HG03342 (cell line): ENCODE measurements at regions not wholly inside any gene's neighbourhood (a gene's known extent, or its start where the extent isn't known, plus 50 kb on each side); places are given as distances from the start of the nearest gene placed in this dataset.

ENCODE experiments used
- ATAC-seq: cut with Tn5 transposase; IDR thresholded peaks from one replicate; pipeline ENCODE4 v1.9.1; 2021; ENCODE audit warnings: mild to moderate bottlenecking, moderate library complexity; ENCODE audit not compliant: unreplicated experiment

DNA sequence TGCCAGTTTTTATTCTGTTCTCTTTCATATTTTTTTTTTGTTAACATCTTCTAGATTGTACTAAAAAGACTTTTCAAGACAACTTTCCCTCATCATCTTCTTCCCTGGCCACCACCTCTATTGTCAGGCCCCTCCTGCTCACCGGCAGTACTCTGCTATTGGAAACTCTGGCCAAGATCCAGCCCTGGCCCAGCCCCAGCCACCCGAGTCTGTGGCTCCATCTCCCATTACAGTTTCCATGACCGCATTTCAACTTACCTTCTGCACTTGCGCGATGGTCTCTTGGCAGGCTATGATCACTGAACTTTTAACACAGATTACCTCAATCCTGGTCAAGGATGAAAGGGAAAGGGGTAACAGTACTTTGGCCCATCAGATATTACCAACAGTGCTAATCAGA, 137.7 kb upstream of the POM121L12 start:
- ATAC-seq, result no peak

DNA sequence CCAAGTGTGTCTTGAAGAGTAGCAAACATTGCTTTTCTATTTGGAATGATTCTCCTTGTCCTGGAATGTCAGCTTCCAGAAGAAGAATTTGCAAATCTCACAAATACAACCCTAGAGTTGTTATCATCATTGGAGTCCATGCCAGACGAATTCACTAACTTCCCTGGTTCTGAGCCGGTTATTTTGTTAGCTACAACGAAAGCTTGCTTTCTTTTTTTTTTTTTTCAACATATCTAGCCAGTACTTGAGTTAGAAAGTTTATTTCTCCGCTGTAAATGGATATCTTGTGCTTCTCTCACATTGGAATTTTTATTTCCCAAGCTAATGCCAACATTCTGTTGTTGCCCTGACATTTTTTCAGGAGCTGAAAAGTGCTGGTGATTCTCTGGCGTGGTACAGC, 138.1 kb upstream of the POM121L12 start:
- ATAC-seq, result no peak

DNA sequence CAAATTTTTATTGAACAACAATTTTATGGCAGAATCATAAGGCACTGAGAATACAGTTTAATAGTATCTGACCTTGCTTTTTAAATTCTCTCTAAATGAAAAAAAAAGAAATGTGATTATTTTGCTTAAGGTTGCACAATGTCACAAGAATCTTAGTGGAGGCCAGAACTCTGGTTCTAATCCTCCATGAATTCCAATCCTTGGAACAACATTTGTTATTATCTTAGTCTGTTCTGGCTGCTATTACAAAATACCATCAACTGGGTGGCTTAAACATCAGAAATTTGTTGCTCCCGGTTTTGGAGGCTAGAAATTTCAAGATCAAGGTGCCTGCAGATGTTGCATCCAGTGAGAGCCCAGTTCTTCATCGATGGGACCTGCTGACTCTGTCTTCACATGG, 158.2 kb upstream of the POM121L12 start:
- ATAC-seq, result no peak

DNA sequence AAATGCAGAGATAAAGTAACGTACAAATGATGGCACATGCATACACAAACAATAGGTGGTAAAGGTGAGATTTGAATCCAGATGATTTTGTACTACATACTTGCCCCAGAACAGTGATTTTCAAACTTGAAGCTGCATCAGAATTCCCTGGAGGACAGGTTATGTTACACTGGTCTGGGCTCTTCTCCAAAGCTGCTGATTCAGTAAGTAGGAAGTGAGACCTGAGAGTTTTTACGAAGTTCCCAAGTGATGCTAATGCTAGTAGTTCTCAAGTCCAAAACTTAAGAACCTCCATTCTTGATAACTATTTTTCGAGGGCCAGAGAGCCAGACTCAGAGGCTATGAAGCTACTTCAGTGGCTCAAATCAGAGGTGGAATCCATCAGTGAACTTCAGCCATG, 159.0 kb upstream of the POM121L12 start:
- no peak for ATAC-seq

DNA sequence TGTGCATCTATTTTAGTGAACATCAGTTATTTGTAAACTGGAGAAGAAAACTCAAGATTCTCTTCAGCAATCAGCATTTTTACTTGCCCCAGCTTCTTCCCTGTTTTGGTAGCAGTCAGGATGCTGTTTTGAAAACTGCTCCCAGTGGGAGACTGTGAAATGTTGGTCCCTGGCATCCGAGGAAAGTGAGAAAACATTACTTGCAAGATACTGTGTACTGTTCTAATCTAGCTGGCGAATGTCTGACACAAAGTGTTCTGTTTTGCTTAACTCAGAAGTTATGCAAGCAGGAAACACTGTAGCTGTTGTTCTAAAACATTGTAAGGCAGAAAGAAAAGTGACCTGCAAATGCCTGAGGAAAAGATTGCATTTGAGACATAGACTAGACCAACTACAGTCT, 171.8 kb upstream of the POM121L12 start:
- ATAC-seq, result no peak

DNA sequence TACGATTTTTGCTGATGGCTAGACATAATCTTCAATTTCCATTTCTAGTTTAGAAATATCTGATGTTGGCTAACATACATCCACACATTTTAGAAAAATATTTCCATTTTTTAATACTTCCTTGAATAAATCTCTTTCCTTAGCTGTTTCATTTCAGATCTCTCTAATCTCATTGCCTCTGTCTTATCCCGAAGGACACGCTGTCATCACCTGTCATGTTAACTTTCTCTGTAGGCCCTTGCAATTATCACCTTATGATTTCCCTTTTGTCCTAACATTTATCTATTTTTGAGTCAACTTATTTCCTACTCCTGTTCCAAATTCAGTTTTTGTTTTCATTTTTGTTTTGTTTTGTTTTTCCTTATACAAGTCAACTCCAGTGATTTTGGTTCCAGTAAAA, 173.1 kb upstream of the POM121L12 start:
- ATAC-seq, result no peak

DNA sequence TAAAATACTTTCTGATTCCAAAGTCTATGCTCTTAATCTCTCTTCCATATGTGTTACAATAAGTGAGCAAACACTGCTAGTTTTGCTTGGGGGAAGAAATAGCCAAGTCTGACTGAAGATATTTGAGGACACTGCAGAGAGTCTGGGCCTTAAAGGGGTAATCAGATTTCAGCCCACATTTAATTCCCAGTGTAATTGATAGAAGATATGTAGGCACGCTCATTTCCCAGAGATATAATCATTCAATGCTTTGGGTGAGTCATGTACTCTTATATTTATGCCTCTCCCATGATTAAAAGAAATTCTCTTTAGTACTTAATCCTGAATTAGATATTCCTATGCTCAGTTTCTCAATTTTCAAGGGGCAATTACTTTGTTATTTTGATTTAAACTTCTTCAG, 178.1 kb upstream of the POM121L12 start:
- ATAC-seq, result no peak

DNA sequence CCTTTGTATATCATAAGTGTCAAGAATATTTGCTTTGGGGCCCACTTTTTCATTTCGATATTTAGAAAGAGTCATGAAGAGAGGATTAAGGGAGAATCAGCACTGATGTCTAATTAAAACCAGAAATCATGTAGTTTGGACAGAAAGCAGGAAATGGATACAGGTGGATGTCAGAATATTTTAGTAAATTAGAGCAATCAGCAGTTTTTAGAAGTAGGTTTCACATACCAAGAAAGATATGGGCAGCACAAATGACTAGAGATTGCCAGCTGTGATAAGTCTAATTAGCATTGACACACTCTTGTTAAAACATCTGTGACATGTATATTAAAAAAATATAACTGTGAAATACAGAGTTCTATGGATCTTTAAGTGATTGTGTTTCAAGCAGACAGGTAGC, 180.8 kb upstream of the POM121L12 start:
- no peak for ATAC-seq

DNA sequence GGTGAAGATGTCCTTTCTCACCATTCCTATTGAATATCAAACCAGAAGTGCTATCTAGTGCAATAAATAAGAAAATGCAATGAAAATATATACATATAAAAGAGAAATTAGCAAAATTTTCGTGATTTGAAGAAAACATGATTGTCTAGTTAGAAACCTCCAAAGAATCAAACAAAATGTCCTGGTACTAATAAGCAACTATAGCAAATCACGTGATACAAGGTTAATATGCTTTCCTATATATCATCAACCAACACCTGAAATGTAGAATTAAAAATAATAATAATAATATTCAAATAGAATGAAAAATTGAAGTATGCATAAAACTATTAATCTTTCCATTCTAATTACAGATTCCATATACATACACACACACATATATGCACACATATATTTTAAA, 183.9 kb upstream of the POM121L12 start:
- no peak for ATAC-seq

DNA sequence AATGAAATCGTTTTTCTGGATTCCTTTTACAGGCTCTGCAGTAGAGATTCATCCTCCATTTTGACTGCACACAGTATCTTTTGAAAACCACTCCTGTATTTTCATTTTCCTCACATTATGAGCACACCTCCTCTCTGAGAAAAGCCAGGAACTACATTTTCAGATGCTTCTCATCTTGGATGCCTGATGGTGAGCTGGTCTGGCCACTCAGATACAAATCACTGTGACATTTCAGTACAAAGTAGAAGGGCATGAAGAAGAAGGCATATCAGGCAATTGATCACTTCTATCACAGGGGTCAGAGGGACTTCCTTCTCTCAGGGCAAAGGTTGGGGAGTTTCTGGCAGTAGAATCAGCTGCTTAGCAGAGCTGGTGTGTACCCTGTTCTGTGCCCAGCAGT, 192.0 kb upstream of the POM121L12 start:
- no peak for ATAC-seq

DNA sequence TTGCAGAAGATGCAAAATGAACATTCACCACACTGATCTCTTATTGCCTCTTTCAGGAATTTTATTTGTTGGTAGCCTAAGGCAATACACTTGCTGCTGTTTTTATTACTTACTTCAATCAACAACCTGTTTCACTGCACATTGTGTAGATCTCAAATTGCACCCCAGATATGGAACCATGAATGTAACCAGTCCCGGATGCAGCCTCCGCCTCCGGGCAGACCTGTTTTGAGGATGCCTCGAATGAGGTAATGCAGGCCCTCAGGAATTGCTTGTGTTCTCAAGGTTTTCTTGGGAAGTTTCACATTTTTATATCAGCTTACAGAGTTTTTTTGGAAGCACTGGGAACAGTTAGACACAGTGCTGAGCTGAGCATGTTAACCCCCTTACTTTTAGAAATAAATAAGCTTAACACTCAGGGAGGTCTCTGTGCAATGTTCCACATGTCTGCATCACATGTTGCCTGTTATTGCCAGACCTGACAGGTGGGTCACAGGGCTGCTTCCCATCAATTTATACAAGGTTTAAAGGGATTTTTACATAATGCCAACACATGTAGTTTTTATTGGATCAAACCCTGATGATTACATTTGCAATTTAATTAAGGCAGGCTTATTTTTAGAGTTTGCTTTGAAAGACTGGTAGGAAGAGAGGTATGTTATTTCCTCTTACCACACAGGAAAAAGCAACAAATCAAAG, 193.1 kb upstream of the POM121L12 start:
- ATAC-seq, result no peak

DNA sequence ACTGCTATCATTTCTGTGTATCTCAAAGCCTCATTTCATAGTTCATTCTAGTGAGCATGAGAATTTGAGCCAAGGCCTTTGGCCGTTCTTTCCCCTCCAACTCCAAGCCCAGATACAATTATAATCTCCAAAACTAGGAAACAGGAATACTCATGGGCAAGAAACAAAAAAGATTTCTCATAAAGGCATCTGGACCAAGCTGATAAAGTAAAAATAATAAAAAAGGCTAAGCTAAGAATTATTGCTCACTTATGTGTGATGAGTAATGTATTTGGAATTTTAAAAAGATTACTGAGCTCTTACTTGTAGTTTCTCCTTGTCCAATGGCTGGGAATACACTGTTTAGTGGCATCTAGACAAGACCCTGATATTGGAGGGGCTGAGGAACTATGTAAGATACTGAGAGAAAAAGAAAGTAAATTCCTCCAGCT, 196.4 kb upstream of the POM121L12 start:
- no peak for ATAC-seq

DNA sequence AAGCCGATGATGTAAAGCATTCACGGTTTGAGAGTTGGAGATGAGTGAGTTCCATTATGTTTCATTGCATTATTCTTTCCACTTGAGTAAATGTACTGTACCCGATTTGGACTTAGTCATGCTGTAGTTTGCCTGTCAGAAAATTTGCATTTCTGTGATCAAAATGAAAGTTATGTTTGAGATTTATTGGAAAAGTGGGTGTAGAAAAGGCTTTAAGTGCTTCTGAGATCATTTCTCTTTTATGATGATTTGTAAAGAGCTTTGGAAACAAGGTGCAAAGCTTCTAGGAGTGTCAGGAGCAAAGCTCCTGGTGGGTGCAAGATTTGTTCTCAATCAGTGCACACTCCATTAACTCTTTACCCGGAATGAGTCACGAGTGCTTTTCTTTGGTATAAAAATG, 204.1 kb upstream of the POM121L12 start:
- ATAC-seq, result no peak

DNA sequence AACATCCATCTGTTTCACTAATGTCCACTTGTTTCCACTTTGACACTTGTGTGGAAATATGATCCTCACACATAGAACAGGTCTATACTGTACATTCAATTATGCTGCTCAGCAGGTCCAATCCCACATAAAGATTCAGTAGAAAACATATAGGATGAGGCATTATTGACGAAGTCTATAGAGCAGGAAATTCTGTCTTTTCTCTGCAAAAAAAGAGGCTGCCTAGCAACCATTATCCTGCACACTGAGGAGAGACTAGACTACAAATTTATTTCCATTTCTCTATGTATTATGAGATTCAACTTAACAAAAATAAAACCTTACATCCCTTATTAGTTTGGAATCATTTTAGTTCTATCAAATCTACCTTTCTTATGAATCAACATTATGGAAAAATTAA, 204.6 kb upstream of the POM121L12 start:
- no peak for ATAC-seq

DNA sequence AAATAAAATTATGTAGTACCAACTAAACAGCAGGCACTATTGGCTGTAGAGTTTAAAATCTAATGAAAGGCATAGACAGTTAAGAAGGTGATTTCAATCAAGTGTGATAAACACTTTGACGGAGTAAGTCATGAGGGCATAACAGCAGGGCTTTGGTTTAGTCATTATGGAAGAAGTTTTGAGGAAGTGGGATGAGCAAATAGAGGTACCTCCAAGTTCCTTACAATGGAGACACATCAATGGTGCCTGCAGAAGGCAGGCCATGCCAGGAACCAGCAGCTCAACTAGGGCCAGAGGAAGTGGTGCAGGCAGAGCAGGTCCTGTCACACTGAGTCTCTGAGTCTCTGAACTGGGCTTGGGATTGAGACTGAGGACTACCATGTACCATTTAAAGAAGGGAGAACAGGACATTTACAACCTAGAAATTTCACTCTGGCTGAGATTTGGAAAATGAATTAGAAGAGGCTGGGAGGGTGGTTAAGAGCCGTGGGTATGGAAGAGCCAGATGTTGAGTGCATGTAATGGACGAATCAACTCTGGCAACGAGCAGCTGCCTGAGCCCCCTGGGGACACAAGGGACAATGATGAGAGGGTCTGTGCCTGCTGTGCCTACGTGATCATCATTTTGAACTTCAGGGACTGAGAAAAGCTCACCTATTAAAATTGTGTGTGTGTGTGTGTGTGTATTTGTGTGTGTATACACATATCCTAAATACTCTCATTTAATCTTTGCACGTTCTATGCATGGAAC, 208.7 kb upstream of the POM121L12 start:
- no peak for ATAC-seq

DNA sequence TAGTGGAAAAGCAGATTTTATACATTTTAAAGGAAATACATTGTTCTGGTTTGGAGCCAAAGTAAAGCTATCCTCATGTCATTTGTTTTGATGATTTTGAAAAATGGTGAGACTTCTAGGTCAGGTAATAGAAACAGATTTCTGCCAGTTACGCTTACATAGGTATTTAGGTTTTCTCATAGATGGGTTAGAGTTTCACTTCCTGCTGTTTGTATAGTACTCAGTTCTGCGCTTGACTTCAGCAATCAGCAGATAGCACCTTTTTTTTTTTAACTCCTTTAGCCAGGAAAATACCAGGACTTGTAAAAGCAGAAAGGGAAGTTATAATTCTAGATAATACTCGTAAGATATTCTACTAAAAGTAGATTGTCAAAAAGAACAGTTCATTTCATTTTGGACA, 209.8 kb upstream of the POM121L12 start:
- ATAC-seq, result no peak

DNA sequence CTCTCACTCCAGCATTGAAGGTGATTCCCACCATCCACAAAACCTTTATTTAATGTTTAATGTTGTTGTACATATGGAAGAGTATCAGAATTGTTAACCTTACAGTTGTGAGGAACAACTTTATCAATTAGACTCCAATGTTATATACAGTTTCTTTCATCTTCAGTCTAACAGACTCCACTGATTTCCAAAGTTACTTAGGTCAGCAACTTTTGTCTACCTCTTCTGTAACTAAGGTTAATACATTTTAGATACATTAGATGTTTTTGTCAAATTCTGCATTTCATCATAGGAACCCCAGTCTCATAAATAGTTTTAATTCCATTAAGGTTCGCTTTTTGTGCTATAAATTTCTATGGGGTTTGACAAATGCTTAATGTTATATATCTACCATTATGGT, 223.9 kb upstream of the POM121L12 start:
- no peak for ATAC-seq

DNA sequence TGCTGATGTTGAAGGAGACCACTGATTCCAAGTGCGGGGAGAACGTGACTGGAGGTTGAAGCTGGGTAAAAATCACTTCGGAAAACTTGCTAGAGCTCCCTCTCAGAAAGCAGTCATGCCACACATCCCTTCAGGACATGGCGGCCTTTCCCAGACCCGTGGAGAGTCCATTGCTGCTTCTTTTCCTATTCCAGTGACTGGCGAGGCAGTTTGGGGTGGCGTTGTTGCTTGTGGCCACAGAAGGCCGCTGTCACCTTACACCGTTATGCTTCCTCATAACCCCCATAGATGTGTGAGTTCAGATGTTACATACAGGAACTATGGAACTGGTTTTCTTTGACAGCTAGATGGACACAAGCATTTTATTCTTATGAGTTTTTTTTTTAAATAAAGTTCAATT, 235.6 kb upstream of the POM121L12 start:
- ATAC-seq, result no peak

DNA sequence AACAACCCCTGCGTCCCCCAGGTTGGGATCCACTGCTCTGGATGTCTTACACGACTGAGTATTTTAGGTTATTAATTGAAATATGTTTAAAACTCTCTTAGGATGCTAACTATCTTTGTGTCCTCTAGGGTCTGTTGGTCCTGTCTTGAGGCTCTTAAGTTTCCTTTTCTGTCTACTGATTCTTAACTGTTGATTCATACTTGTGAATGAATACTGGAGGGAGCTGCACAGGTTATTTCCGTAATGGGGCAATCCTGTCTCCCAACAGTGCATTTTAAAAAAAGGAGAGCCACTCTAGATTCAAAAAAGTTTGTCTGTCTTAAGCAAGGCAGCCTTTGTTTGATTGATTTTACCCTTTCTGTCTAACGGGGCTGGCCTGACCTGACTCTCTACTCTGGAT, 237.6 kb upstream of the POM121L12 start:
- ATAC-seq, result no peak

DNA sequence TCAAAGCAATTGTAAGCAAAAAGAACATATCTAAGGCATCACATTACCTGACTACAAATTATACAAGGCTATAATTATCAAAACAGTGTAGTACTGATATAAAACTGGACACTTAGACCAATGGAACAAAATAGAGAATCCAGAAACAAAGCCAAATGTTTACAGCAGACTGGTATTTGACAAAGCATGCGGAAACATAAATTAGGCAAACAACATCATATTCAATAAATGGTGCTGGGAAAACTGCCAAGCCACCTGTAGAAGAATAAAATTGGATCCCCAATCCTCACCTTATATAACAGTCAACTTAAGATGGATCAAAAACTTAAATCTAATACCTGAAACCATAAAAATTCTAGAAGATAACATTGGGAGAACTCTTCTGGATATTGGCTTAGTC, 240.8 kb upstream of the POM121L12 start:
- no peak for ATAC-seq

DNA sequence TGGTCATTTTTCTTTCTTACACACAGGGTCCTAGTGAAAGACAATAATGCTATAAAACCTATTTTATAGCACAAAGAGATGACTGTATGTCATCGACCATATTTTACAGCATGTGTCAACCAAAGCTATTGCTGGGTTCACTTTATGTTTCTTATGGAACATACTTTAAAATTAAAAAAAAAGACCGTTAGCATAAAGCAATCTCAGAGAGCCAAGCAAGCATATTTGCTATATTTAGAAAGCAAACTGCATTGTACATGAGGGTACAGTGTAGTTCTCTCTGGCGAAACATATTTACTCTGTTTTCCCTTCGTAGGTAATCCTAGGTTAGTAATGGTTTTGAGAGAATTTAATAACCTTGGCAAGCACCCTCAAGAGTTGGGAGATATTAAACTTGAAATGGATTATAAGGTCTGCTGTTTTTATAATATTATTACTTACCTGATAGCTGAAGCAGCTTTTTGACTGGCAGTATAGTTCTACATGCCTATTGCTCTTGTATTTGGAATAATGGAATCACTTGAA, 244.2 kb upstream of the POM121L12 start:
- ATAC-seq, result no peak

DNA sequence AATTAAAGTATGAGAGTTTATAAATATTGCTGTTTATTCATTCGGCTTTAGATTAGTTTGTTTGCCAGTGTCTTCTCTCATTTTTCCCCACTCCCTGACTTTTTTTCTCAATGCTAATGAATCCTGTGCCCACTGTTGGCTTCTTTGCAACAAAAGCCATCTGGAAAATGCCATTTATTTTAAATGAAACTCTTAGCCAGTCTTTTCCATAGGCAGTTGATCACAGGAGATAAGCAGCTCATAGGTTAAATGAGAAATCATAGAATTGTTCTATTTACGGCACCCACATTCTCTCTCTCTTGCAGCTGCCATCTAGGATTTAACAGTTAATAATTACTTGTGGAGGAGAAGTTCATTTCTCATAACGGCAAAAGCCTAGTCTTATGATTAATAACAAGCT, 249.3 kb upstream of the POM121L12 start:
- no peak for ATAC-seq
